GM10248 (cell line): ENCODE measurements at regions not wholly inside any gene's neighbourhood (a gene's known extent, or its start where the extent isn't known, plus 50 kb on each side); places are given as distances from the start of the nearest gene placed in this dataset.
"Not testable (repeated sequence)": the region's sequence is repeated elsewhere in the genome, so short reads cannot be mapped to it uniquely, and the experiment has no call there.

ENCODE experiments used
- CTCF ChIA-PET: fragments of 300-600 bp; sonication (Branson Sonifier 250); formaldehyde crosslinking; extraction: SDS; loops from one replicate; lab custom pipeline; 2021; ENCODE audit warnings: antibody characterized with exemption; lab: Yijun Ruan, JAX
- POLR2A ChIA-PET: fragments of 350-650 bp; sonication (Branson Sonifier 250); formaldehyde crosslinking; extraction: SDS; loops from one replicate; lab custom pipeline; 2020; ENCODE audit warnings: antibody characterized with exemption; lab: Yijun Ruan, JAX
- DNase-seq: peaks from one replicate; pipeline ENCODE4 v3.0.0; 2012; ENCODE audit errors: extremely low spot score
- TF ChIP-seq, protein P1 (sequence below): IDR thresholded peaks from 2 replicates; pipeline ENCODE4 v1.5.1; 2012; ENCODE audit warnings: mild to moderate bottlenecking, low read depth; ENCODE audit errors: extremely low read depth, missing control alignments, control extremely low read depth

DNA sequence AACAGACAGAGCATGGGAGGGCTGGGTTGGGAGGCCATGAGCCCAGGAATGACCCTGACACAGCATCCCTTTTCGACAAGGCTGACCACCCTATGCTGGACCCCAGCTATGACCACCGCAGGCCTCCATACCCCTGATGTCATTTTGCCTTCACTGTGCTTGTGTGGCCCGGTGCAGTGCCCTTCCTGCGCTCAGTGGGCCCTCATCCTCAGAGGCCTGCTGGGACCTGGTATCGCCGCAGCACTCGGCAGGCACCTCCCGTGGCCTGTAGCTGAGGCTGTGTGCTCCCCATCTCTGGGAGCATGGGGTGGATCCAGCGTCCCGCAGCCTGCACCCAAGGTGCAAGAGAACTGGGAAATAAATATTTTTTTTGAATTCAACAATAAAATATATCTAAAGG lies 73.1 kb upstream of the MEF2A start:
- POLR2A ChIA-PET, result interaction anchor here (0.6 kb wide), 1 partner anchor 88 kb away, joined by 4 read pairs; no protein-coding TSS in a partner anchor
- CTCF ChIA-PET, result interaction anchor here (1.0 to 1.5 kb wide), 5 partner anchors 9 to 70 kb away, joined by 3 to 4 read pairs (median 3); no protein-coding TSS in a partner anchor
- DNase-seq, result no peak
- TF ChIP-seq, protein P1, sequence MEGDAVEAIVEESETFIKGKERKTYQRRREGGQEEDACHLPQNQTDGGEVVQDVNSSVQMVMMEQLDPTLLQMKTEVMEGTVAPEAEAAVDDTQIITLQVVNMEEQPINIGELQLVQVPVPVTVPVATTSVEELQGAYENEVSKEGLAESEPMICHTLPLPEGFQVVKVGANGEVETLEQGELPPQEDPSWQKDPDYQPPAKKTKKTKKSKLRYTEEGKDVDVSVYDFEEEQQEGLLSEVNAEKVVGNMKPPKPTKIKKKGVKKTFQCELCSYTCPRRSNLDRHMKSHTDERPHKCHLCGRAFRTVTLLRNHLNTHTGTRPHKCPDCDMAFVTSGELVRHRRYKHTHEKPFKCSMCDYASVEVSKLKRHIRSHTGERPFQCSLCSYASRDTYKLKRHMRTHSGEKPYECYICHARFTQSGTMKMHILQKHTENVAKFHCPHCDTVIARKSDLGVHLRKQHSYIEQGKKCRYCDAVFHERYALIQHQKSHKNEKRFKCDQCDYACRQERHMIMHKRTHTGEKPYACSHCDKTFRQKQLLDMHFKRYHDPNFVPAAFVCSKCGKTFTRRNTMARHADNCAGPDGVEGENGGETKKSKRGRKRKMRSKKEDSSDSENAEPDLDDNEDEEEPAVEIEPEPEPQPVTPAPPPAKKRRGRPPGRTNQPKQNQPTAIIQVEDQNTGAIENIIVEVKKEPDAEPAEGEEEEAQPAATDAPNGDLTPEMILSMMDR, result no peak

- POLR2A ChIA-PET, result no interaction called here
- CTCF ChIA-PET, result interaction anchor here (1.1 to 1.5 kb wide), 5 partner anchors 9 to 212 kb away, joined by 3 to 5 read pairs (median 3); no protein-coding TSS in a partner anchor
- no peak for DNase-seq
- TF ChIP-seq, protein P1, result no peak
Observed at GRCh38 chr15:99493461-99493860, 72.3 kb upstream of the MEF2A start.

- POLR2A ChIA-PET, DNase-seq: not testable (repeated sequence)
- CTCF ChIA-PET, result interaction anchor here (0.7 to 1.5 kb wide), 4 partner anchors 16 to 222 kb away, joined by 3 to 5 read pairs (median 3); no protein-coding TSS in a partner anchor
Observed at GRCh38 chr15:99494536-99495233, 71.1 kb upstream of the MEF2A start.

GRCh38 chr15:99495430-99496301 lies 70.1 kb upstream of the MEF2A start:
- TF ChIP-seq, protein P1, result no peak
- ChIA-PET CTCF (interaction anchor here (0.7 to 1.2 kb wide), 2 partner anchors 9 to 223 kb away, joined by 3 to 4 read pairs; no protein-coding TSS in a partner anchor), POLR2A (no interaction called here)
- DNase-seq, result no peak

DNA sequence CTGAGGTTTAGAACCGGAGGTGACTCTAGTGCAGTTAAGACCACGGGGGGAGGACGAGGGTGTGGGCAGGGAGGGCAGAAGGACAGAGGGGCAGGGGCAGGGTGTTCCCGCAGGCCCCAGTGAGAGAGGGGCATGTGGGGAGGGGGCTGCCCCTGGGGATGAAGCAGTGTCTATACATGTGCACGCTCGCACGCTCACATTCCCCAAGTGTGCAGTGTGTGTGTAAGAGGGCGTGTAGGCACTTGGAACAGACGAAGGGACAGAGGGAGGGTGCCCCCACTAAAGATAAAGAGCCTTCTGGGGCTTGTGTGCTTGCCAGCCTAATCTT lies 69.5 kb upstream of the MEF2A start:
- DNase-seq, result no peak
- TF ChIP-seq, protein P1, result no peak
- POLR2A ChIA-PET, result no interaction called here
- CTCF ChIA-PET, result interaction anchor here (1.2 kb wide), 1 partner anchor 9 kb away, joined by 4 read pairs; no protein-coding TSS in a partner anchor

GRCh38 chr15:99502182-99502581 lies 63.6 kb upstream of the MEF2A start:
- TF ChIP-seq, protein P1, result no peak
- DNase-seq, result peak; percentile 83
- ChIA-PET POLR2A (interaction anchor here (0.9 to 1.6 kb wide), 2 partner anchors 9 to 10 kb away, joined by 3 to 15 read pairs; no protein-coding TSS in a partner anchor), CTCF (interaction anchor here (1.0 to 3.4 kb wide), 7 partner anchors 9 to 230 kb away, joined by 3 to 24 read pairs (median 5); no protein-coding TSS in a partner anchor)
